Transverse colon (tissue), 4 donors: ENCODE measurements at regions not wholly inside any gene's neighbourhood (a gene's known extent, or its start where the extent isn't known, plus 50 kb on each side); places are given as distances from the start of the nearest gene placed in this dataset.

Experiments used
- DNase-seq: peaks from one replicate; pipeline ENCODE4 v3.0.0-alpha.2; 2019
- H3K27ac ChIP-seq, 4 donors: fragments of 200-600 bp; sonication (generic); 2 replicates each; pipeline ENCODE4 v1.5.1; 2016 to 2018; ENCODE audit warnings: inconsistent platforms in 4 of 4
- H3K27me3 ChIP-seq: fragments of 200-600 bp; sonication (generic); 2 replicates; pipeline ENCODE4 v1.5.1; 2017; ENCODE audit warnings: inconsistent platforms
- H3K36me3 ChIP-seq, 4 donors: fragments of 200-600 bp; sonication (generic); 2 replicates each; pipeline ENCODE4 v1.5.1; 2017 to 2019; ENCODE audit warnings: inconsistent platforms in 4 of 4
- H3K4me1 ChIP-seq, 4 donors: fragments of 200-600 bp; sonication (generic); 2 replicates each; pipeline ENCODE4 v1.5.1; 2017 to 2020; ENCODE audit warnings: inconsistent platforms in 4 of 4
- H3K4me3 ChIP-seq, 4 donors: fragments of 200-600 bp; sonication (generic); 1 replicate in 1 of 4; 2 replicates in 3 of 4; pipeline versions ENCODE4 v1.5.1 to v1.6.1; 2017 to 2019; ENCODE audit warnings: inconsistent platforms in 4 of 4
- H3K9me3 ChIP-seq, 2 donors: fragments of 200-600 bp; sonication (generic); 2 replicates each; pipeline ENCODE4 v1.5.1; 2017 to 2019; ENCODE audit warnings: inconsistent platforms in 2 of 2
- CTCF ChIP-seq, 5 experiments: fragments of 200-600 bp in 3 of 5; fragments of 450-650 bp in 2 of 5; sonication (generic) in 3 of 5; IDR thresholded peaks; 1 replicate in 2 of 5; 2 replicates in 3 of 5; pipeline ENCODE4 v1.5.1; 2016 to 2017; ENCODE audit warnings: antibody characterized with exemption in 5 of 5, inconsistent platforms in 3 of 5, mild to moderate bottlenecking in 2 of 5, moderate library complexity in 1 of 5
- EP300 ChIP-seq: sonication (generic); formaldehyde crosslinking; IDR thresholded peaks from one replicate; pipeline ENCODE4 v1.6.1; 2017; ENCODE audit warnings: antibody characterized with exemption, low read depth
- POLR2A ChIP-seq: fragments of 450-650 bp; IDR thresholded peaks from one replicate; pipeline ENCODE4 v1.6.1; 2016; ENCODE audit warnings: antibody characterized with exemption, mild to moderate bottlenecking, moderate library complexity
- POLR2AphosphoS5 ChIP-seq, 3 donors: sonication (generic); formaldehyde crosslinking; IDR thresholded peaks; one replicate each; pipeline ENCODE4 v1.6.1; 2016; ENCODE audit warnings: antibody characterized with exemption in 3 of 3
- WGBS, 2 donors: methylation state at CpG; one replicate each; pipeline ENCODE4 v1.1.5; 2018; ENCODE audit warnings: low coverage in 1 of 2; 5-methylcytosine and 5-hydroxymethylcytosine counted together
- in situ Hi-C, 4 donors: fragments of 200-750 bp; cut with MboI; loops; one replicate each; pipeline versions ENCODE4 v1.15.0 to v1.15.1; 2017; ENCODE audit warnings: low sequenced_read_pairs in 3 of 4, low pct_ligation_motif_present in 1 of 4, low pct_unique_long_range_greater_than_20kb in 1 of 4
- intact Hi-C: fragments of 100-400 bp; cut with DNase I; formaldehyde crosslinking; loops from one replicate; pipeline ENCODE4 v1.15.1; 2023; ENCODE audit warnings: low total_unique reads

DNA sequence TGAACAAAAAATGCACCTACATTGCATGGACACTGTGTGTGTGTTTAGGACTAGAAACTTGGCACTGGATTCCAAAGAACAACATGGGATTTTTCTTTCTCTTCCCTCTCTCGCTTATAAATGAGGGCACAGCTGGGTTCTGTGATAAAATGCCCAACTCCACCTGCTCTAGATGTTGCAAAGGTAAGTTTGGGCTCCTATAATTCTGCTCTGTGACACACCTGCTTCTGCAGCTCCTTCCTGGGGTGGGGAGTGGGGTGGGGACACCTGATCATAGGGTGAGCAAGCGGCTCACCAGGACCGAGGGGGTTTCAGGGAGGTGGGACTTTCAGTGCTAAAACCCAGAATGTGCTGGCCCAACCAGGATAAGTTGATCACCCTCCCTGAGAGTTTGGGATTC, 104.3 kb downstream of the AXIN2 start:
- no peaks in the 10 kb centered on the region for H3K27me3 ChIP-seq
- in situ Hi-C loops (no loop called here), intact Hi-C loops (loop anchor here (10.0 kb wide), 1 partner anchor 578 kb away; no protein-coding TSS in a partner anchor)
- 33% methylated on average over 3 of the region's 3 CpGs; no CpG with 5 or more reads in 1 of the 2 donors for WGBS, 2 donors
- no peaks in the 10 kb centered on the region for H3K9me3 ChIP-seq
- peak overlapping the region in 1 of 4 donors; percentile 29 for H3K27ac ChIP-seq
- no peak for DNase-seq
- no peak for TF ChIP-seq CTCF (IDR thresholded peaks at IDR 0.05)
- no peak for TF ChIP-seq EP300
- no peak for TF ChIP-seq POLR2A
- no peak for TF ChIP-seq POLR2AphosphoS5 (IDR thresholded peaks at IDR 0.05)
- H3K4me3 ChIP-seq: no peak overlapping the region
- H3K36me3 ChIP-seq: no peaks in the 10 kb centered on the region
- H3K4me1 ChIP-seq: peaks cover 6 to 22% (median 8%) of the 10 kb centered on the region in 4 donors

- intact Hi-C loops (loop anchor here (10.0 kb wide), 1 partner anchor 578 kb away; no protein-coding TSS in a partner anchor), in situ Hi-C loops (no loop called here)
- no peaks in the 10 kb centered on the region for H3K9me3 ChIP-seq
- peaks cover 6 to 22% (median 8%) of the 10 kb centered on the region in 4 donors for H3K4me1 ChIP-seq
- WGBS, 2 donors: 54 to 58% methylated on average over 6 to 7 of the region's 7 CpGs
- H3K27me3 ChIP-seq: no peaks in the 10 kb centered on the region
- no peak overlapping the region for H3K27ac ChIP-seq
- no peak for TF ChIP-seq EP300
- no peak for TF ChIP-seq POLR2A
- TF ChIP-seq POLR2AphosphoS5 (IDR thresholded peaks at IDR 0.05): no peak
- TF ChIP-seq CTCF (IDR thresholded peaks at IDR 0.05): no peak
- no peak for DNase-seq
- H3K36me3 ChIP-seq: no peaks in the 10 kb centered on the region
- no peak overlapping the region for H3K4me3 ChIP-seq
Observed at GRCh38 chr17:65456368-65457151, 104.9 kb downstream of the AXIN2 start.

DNA sequence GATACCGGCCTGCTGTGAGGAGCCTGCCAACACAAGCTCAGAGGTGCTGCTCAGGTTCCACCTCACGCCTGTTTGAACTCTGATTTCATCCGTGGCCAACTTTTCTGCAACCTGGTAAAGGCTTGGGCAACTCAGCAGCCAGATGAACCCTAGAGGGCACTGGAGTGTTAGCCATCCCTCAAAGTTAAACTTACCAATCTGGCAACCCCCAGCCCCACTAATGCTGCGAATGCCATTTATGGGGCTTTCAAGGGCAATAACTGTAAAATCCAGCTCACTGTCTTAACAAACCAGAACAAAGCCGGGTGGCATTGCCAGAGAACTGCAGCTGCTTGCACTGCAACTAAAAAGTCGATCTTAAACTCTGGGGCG, 105.5 kb downstream of the AXIN2 start:
- no peaks in the 10 kb centered on the region for H3K27me3 ChIP-seq
- H3K36me3 ChIP-seq: no peaks in the 10 kb centered on the region
- 21% methylated on average over 7 of the region's 7 CpGs; no CpG with 5 or more reads in 1 of the 2 donors for WGBS, 2 donors
- peaks cover 6 to 22% (median 8%) of the 10 kb centered on the region in 4 donors for H3K4me1 ChIP-seq
- DNase-seq: peak; percentile 35
- H3K4me3 ChIP-seq: no peak overlapping the region
- in situ Hi-C loops (no loop called here), intact Hi-C loops (loop anchor here (10.0 kb wide), 1 partner anchor 579 kb away; no protein-coding TSS in a partner anchor)
- TF ChIP-seq POLR2AphosphoS5 (IDR thresholded peaks at IDR 0.05) (no peak), CTCF (IDR thresholded peaks at IDR 0.05) (peak in 4 of 5 experiments; percentile 23 to 27 (median 25))
- no peaks in the 10 kb centered on the region for H3K9me3 ChIP-seq
- H3K27ac ChIP-seq: no peak overlapping the region

GRCh38 chr17:65455154-65455971, 106.1 kb downstream of the AXIN2 start:
- no peak for DNase-seq
- no peaks in the 10 kb centered on the region for H3K36me3 ChIP-seq
- in situ Hi-C loops (no loop called here), intact Hi-C loops (loop anchor here (10.0 kb wide), 1 partner anchor 579 kb away; no protein-coding TSS in a partner anchor)
- H3K9me3 ChIP-seq: no peaks in the 10 kb centered on the region
- H3K4me1 ChIP-seq: peaks cover 6 to 22% (median 8%) of the 10 kb centered on the region in 4 donors
- H3K4me3 ChIP-seq: no peak overlapping the region
- H3K27me3 ChIP-seq: no peaks in the 10 kb centered on the region
- 76 to 79% methylated on average over 7 to 11 of the region's 11 CpGs for WGBS, 2 donors
- TF ChIP-seq EP300: no peak
- H3K27ac ChIP-seq: no peak overlapping the region
